Upper lobe of left lung (tissue), 4 donors: ENCODE measurements at regions not wholly inside any gene's neighbourhood (a gene's known extent, or its start where the extent isn't known, plus 50 kb on each side); places are given as distances from the start of the nearest gene placed in this dataset.

Experiments
- CTCF ChIP-seq, 6 experiments: fragments of 450-650 bp in 4 of 6; fragments of 200-600 bp in 2 of 6; sonication (generic) in 2 of 6; IDR thresholded peaks; one replicate each; pipeline ENCODE4 v1.5.1; 2016 to 2019; ENCODE audit warnings: antibody characterized with exemption in 6 of 6
- EP300 ChIP-seq, 4 donors: sonication (generic); formaldehyde crosslinking; IDR thresholded peaks; one replicate each; pipeline ENCODE4 v1.5.1; 2017; ENCODE audit warnings: antibody characterized with exemption in 4 of 4, control low read depth in 2 of 4
- POLR2A ChIP-seq, 4 donors: fragments of 450-650 bp; IDR thresholded peaks; one replicate each; pipeline ENCODE4 v1.5.1; 2016 to 2017; ENCODE audit warnings: antibody characterized with exemption in 4 of 4, mild to moderate bottlenecking in 2 of 4
- POLR2AphosphoS5 ChIP-seq, 2 donors: sonication (generic); formaldehyde crosslinking; IDR thresholded peaks; one replicate each; pipeline ENCODE4 v1.5.1; 2017; ENCODE audit warnings: antibody characterized with exemption in 2 of 2

GRCh38 chr10:10852464-10852863 is 165.2 kb upstream of the CELF2 start:
- TF ChIP-seq POLR2AphosphoS5 (IDR thresholded peaks at IDR 0.05) = no peak
- no peak for TF ChIP-seq CTCF (IDR thresholded peaks at IDR 0.05)
- TF ChIP-seq EP300 (IDR thresholded peaks at IDR 0.05) = no peak
- TF ChIP-seq POLR2A (IDR thresholded peaks at IDR 0.05) = no peak
